Neural cell (in vitro differentiated cells): ENCODE measurements at regions not wholly inside any gene's neighbourhood (a gene's known extent, or its start where the extent isn't known, plus 50 kb on each side); places are given as distances from the start of the nearest gene placed in this dataset.

Source experiments
- H2AFZ ChIP-seq: fragments of 200-600, 300-800 bp; sonication (generic), shearing (Covaris generic); 2 replicates; pipeline ENCODE4 v1.6.0; 2014; ENCODE audit warnings: low read depth, mild to moderate bottlenecking, antibody characterized with exemption, low read length, moderate library complexity
- H3F3A ChIP-seq: fragments of 200-600 bp; shearing (Covaris generic); 2 replicates; pipeline ENCODE4 v1.6.1; 2016; ENCODE audit warnings: mild to moderate bottlenecking, moderate library complexity, mixed read lengths, antibody characterized with exemption, low read length; ENCODE audit not compliant: insufficient read depth, poor library complexity, severe bottlenecking
- H3K27ac ChIP-seq: fragments of 200-600, 300-800 bp; sonication (generic), shearing (Covaris generic); 2 replicates; pipeline ENCODE4 v1.5.1; 2014; ENCODE audit warnings: mild to moderate bottlenecking, low read length, moderate library complexity
- H3K27me3 ChIP-seq: fragments of 300-800, 200-600 bp; sonication (generic), shearing (Covaris generic); 2 replicates; pipeline ENCODE4 v1.6.0; 2014; ENCODE audit warnings: mild to moderate bottlenecking, low read depth, low read length, moderate library complexity; ENCODE audit not compliant: insufficient read depth
- H3K36me3 ChIP-seq: fragments of 300-800, 200-600 bp; sonication (generic), shearing (Covaris generic); 2 replicates; pipeline ENCODE4 v1.5.1; 2014; ENCODE audit warnings: mild to moderate bottlenecking, antibody characterized with exemption, low read length, moderate library complexity; ENCODE audit not compliant: insufficient read depth
- H3K4me2 ChIP-seq: fragments of 300-800, 200-600 bp; sonication (generic), shearing (Covaris generic); 2 replicates; pipeline ENCODE4 v1.6.0; 2014; ENCODE audit warnings: mild to moderate bottlenecking, low read length
- H3K4me3 ChIP-seq: fragments of 300-800, 200-600 bp; sonication (generic), shearing (Covaris generic); 2 replicates; pipeline ENCODE4 v1.5.1; 2014; ENCODE audit warnings: mild to moderate bottlenecking, low read length, moderate library complexity
- H3K79me2 ChIP-seq: fragments of 200-600 bp; shearing (Covaris generic); replicated peaks from 2 replicates; pipeline ENCODE4 v1.6.0; 2014; ENCODE audit warnings: mild to moderate bottlenecking, low read length, moderate library complexity; ENCODE audit not compliant: insufficient read depth
- H3K9ac ChIP-seq: fragments of 300-800, 200-600 bp; sonication (generic), shearing (Covaris generic); 2 replicates; pipeline ENCODE4 v1.6.1; 2016; ENCODE audit warnings: mild to moderate bottlenecking, low read length, mixed read lengths
- H3K9me2 ChIP-seq: fragments of 200-600 bp; shearing (Covaris generic); 2 replicates; pipeline ENCODE4 v1.6.1; 2016; ENCODE audit warnings: mild to moderate bottlenecking, low read length, mixed read lengths; ENCODE audit not compliant: insufficient read depth
- H3K9me3 ChIP-seq: fragments of 200-600, 300-800 bp; sonication (generic), shearing (Covaris generic); 2 replicates; pipeline ENCODE4 v1.6.1; 2016; ENCODE audit warnings: mild to moderate bottlenecking, mixed run types, low read length, moderate library complexity, mixed read lengths
- H4K20me1 ChIP-seq: fragments of 200-600 bp; shearing (Covaris generic); 2 replicates; pipeline ENCODE4 v1.6.1; 2016; ENCODE audit warnings: mild to moderate bottlenecking, mixed run types; ENCODE audit not compliant: insufficient read depth
- EP300 ChIP-seq: fragments of 450-650 bp; conservative IDR thresholded peaks from 2 replicates; pipeline ENCODE4 v1.6.1; 2014; ENCODE audit warnings: antibody characterized with exemption, mild to moderate bottlenecking, moderate library complexity; ENCODE audit not compliant: poor library complexity, severe bottlenecking
- EZH2 ChIP-seq: fragments of 200-600, 300-800 bp; shearing (Covaris generic), sonication (generic); IDR thresholded peaks from 2 replicates; pipeline ENCODE4 v1.6.1; 2014; ENCODE audit warnings: antibody characterized with exemption, low read length, borderline replicate concordance, mild to moderate bottlenecking; ENCODE audit not compliant: insufficient read depth, poor library complexity, severe bottlenecking
- MXI1 ChIP-seq: fragments of 450-650 bp; conservative IDR thresholded peaks from 2 replicates; pipeline ENCODE4 v1.6.1; 2014; ENCODE audit warnings: antibody characterized with exemption, mild to moderate bottlenecking; ENCODE audit not compliant: poor library complexity, severe bottlenecking
- POLR2AphosphoS5 ChIP-seq: IDR thresholded peaks from 2 replicates; pipeline ENCODE4 v1.6.1; 2012
- RAD21 ChIP-seq: fragments of 450-650 bp; conservative IDR thresholded peaks from 2 replicates; pipeline ENCODE4 v1.6.1; 2014; ENCODE audit warnings: antibody characterized with exemption, mild to moderate bottlenecking, moderate library complexity
- SMC3 ChIP-seq: fragments of 450-650 bp; conservative IDR thresholded peaks from 2 replicates; pipeline ENCODE4 v1.6.1; 2014; ENCODE audit warnings: antibody characterized with exemption, mild to moderate bottlenecking, moderate library complexity; ENCODE audit not compliant: poor library complexity
- TAF1 ChIP-seq: IDR thresholded peaks from 2 replicates; pipeline ENCODE4 v1.6.1; 2012; ENCODE audit warnings: low read depth
- TF ChIP-seq, protein P1 (sequence below): fragments of 450-650 bp; IDR thresholded peaks from 2 replicates; pipeline ENCODE4 v1.5.1; 2014; ENCODE audit warnings: antibody characterized with exemption, mild to moderate bottlenecking, moderate library complexity; ENCODE audit not compliant: poor library complexity, severe bottlenecking
- TF ChIP-seq, protein P2 (sequence below): IDR thresholded peaks from 2 replicates; pipeline ENCODE4 v1.6.1; 2012; ENCODE audit warnings: borderline replicate concordance

DNA sequence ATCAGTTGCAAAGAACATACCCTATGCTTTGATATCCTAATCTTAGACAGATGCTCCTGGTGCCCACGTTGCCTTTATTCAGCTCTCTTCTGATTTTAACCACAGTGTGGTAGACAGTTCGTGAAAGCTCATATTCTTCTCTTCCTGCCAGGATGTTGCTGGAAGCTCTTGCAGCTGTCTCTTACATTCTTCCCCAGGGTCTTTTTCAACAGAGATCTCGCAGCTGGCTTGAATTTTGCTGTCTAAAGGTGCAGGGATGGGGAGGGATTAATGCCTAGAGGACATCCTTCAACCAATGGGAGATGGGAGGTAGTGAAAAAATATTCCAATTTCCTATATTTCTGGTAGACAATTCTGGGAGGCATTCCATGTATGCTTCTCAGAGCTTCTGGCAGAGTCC is 150.0 kb upstream of the APP start:
- Histone ChIP-seq H3K36me3 (no peaks in the 10 kb centered on the region), H3F3A (no peaks in the 10 kb centered on the region), H3K79me2 (no peaks in the 10 kb centered on the region), H3K4me2 (no peak overlapping the region), H3K9me2 (no peaks in the 10 kb centered on the region), H3K4me3 (no peak overlapping the region), H2AFZ (no peak overlapping the region), H3K27ac (no peak overlapping the region), H4K20me1 (no peaks in the 10 kb centered on the region), H3K9me3 (no peaks in the 10 kb centered on the region), H3K27me3 (no peaks in the 10 kb centered on the region), H3K9ac (no peak overlapping the region)
- TF ChIP-seq RAD21 = no peak
- TF ChIP-seq, protein P1, sequence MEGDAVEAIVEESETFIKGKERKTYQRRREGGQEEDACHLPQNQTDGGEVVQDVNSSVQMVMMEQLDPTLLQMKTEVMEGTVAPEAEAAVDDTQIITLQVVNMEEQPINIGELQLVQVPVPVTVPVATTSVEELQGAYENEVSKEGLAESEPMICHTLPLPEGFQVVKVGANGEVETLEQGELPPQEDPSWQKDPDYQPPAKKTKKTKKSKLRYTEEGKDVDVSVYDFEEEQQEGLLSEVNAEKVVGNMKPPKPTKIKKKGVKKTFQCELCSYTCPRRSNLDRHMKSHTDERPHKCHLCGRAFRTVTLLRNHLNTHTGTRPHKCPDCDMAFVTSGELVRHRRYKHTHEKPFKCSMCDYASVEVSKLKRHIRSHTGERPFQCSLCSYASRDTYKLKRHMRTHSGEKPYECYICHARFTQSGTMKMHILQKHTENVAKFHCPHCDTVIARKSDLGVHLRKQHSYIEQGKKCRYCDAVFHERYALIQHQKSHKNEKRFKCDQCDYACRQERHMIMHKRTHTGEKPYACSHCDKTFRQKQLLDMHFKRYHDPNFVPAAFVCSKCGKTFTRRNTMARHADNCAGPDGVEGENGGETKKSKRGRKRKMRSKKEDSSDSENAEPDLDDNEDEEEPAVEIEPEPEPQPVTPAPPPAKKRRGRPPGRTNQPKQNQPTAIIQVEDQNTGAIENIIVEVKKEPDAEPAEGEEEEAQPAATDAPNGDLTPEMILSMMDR = no peak
- no peak for TF ChIP-seq EP300

DNA sequence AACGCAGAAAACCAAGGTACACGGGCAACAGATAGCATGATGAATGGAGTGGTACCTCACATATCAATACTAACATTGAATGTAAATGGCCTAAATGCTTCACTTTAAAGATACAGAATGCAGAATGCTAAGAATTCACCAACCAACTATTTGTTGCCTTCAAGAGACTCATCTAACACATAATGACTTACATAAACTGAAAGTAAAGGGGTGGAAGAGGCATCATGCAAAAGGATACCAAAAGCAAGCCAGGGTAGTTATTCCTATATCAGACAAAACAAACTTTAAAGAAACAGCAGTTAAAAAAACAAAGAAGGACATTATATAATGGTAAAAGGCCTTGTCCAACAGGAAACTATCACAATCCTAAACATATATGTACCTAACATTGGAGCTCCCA is 137.1 kb upstream of the APP start:
- Histone ChIP-seq H3K79me2 (no peaks in the 10 kb centered on the region), H3F3A (no peaks in the 10 kb centered on the region), H3K36me3 (no peaks in the 10 kb centered on the region), H4K20me1 (no peaks in the 10 kb centered on the region), H3K27me3 (no peaks in the 10 kb centered on the region), H3K9me2 (no peaks in the 10 kb centered on the region), H2AFZ (no peak overlapping the region), H3K27ac (no peak overlapping the region), H3K9me3 (no peaks in the 10 kb centered on the region), H3K4me2 (no peak overlapping the region), H3K9ac (no peak overlapping the region), H3K4me3 (no peak overlapping the region)
- TF ChIP-seq POLR2AphosphoS5 (no peak), SMC3 (no peak), RAD21 (no peak), EZH2 (no peak), MXI1 (no peak), TAF1 (no peak), EP300 (no peak)
- TF ChIP-seq, protein P2, sequence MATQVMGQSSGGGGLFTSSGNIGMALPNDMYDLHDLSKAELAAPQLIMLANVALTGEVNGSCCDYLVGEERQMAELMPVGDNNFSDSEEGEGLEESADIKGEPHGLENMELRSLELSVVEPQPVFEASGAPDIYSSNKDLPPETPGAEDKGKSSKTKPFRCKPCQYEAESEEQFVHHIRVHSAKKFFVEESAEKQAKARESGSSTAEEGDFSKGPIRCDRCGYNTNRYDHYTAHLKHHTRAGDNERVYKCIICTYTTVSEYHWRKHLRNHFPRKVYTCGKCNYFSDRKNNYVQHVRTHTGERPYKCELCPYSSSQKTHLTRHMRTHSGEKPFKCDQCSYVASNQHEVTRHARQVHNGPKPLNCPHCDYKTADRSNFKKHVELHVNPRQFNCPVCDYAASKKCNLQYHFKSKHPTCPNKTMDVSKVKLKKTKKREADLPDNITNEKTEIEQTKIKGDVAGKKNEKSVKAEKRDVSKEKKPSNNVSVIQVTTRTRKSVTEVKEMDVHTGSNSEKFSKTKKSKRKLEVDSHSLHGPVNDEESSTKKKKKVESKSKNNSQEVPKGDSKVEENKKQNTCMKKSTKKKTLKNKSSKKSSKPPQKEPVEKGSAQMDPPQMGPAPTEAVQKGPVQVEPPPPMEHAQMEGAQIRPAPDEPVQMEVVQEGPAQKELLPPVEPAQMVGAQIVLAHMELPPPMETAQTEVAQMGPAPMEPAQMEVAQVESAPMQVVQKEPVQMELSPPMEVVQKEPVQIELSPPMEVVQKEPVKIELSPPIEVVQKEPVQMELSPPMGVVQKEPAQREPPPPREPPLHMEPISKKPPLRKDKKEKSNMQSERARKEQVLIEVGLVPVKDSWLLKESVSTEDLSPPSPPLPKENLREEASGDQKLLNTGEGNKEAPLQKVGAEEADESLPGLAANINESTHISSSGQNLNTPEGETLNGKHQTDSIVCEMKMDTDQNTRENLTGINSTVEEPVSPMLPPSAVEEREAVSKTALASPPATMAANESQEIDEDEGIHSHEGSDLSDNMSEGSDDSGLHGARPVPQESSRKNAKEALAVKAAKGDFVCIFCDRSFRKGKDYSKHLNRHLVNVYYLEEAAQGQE = no peak
- TF ChIP-seq, protein P1 = no peak
